ENCODE measurements at regions not wholly inside any gene's neighbourhood (a gene's known extent, or its start where the extent isn't known, plus 50 kb on each side); places are given as distances from the start of the nearest gene placed in this dataset.

DNA sequence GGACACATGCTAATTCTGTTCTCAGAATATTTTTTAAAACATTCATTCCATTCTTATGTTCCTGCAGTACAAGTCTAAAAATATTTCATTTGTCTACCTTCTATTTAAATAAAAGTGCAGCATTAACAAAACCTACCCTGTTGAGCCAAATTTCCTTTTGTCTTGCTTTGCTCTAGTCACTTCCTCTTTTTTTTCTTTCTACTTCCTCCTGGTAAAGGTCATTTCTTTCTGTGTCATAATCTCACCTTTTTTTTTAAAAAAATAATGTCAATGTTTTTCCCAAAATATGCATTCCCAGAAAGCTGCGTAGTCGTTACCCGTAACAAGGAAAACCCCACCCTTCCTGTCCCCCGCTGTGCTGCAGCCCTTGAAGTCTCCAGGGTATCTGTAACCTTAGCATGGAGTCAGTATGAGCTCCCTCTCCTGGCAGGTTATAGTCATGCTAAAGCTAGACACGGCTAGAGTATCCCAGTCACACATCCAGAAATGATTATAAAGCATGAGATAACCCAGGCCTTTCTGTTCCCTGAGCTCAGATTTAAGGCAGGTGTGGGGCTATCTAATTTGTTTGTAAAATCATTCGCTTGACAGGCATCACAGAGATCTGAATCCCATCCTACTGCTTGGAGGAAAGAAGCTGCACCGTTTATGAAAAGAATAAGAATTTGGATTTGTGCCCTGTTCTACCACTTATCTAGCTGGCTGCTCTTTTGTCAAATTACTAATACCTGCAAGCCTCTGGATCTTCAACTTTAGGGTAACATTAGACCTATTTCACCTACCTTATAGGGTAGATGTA is 51.1 kb upstream of the EED start:
- peak overlapping the region; percentile 10 for H3K4me3 ChIP-seq (ENCODE audit: low read depth, low read length)

DNA sequence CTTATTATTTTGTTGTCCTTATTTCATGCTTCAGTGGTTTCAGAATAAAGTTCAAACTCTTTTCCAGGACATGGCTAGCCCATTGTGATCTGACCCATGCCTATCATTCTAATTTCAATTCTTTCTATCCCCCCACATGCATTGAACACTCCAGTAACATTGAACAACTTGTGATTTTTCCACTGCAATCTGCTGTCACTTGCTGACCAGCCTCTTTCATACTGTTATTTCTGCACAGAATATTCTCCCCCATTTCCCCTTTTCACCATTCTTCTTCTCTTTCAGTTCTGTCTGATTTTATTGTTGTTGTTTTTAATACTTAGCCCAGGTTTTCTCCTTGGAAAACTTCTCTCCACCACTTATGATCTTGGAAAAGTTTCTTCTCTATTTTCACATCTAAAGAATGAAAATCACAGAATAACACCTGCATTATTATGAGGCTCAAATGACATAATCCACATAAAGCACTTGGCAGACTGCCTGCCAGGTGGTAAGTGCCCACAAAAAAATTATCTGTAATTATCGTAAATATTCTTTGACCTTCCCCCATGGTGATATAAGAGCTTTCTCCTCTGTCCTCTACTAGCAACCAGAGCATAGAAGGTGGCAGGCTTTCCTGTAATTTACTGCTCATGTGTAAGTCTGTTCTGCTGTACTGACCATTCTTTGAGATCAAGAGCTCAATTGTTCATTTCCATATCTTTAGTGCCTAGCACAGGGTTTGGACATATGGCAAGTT is 51.9 kb upstream of the EED start:
- no peak for DNase-seq (ENCODE audit: low read depth)
- H3K4me3 ChIP-seq (ENCODE audit: low read depth, low read length) = no peak overlapping the region

More for the DNA sequence above, 51.1 kb upstream of the EED start:
- DNase-seq (ENCODE audit: low read depth) = peak; percentile 38

DNA sequence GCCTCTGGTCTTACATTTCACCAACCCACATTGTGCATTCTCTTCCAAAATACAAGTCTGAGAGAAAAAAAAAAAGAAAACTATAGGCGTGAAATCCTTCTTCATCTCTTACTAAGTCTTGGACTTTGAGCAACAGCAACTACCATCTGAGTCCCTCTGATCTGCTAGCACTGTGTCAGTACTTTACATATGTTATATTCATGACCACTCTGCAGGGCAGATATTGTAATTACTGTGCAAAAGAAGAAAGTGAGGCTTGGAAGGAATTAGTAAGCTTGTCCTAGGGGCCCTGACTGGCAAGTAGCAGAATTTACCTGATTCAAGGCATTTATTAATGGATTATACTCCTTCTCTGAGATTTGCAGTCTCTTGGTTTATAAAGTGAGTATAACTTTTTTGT is 52.7 kb upstream of the EED start:
- H3K4me3 ChIP-seq (ENCODE audit: low read depth, low read length) = no peak overlapping the region
- no peak for DNase-seq (ENCODE audit: low read depth)

DNA sequence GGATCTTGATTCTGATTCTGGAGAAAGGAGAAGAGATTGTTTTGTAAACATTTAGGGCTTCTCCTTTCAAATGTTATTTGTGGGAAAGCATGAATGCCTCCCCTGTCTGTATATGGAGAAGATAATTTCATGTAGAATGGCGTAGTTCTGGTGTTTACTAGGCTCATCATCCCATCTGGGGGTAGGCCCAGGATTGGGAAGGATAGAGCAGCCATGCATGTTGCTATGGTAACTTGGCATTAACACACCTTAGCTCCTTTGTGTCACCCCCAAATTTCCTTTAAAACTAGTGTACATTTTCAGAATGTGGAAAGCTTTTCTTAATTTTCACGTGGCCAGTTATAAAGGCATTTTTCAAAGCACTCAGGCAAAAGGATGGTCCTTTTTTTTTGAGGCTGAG is 57.5 kb upstream of the EED start:
- no peak for DNase-seq (ENCODE audit: low read depth)
- no peak overlapping the region for H3K4me3 ChIP-seq (ENCODE audit: low read depth, low read length)

DNA sequence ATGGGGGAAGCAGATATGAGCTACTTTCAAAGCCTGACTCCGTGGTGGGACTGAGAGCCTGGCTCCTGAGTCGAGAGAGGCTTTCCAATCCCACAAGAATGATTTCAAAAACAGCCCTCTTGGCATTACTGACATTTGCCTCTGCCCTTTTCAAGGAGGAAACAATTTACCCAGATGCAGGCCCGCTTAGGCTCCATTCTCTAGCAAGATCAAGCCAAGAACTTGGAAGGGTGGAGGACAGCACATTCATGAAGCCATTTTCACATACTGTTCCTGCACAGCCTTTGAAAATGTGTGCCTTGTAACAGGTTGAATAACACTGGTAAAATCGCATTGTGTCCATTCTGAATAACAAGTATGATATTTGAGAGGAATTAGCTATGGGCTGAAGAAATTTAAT is 58.2 kb upstream of the EED start:
- H3K4me3 ChIP-seq (ENCODE audit: low read depth, low read length) = no peak overlapping the region
- DNase-seq (ENCODE audit: low read depth) = no peak

DNA sequence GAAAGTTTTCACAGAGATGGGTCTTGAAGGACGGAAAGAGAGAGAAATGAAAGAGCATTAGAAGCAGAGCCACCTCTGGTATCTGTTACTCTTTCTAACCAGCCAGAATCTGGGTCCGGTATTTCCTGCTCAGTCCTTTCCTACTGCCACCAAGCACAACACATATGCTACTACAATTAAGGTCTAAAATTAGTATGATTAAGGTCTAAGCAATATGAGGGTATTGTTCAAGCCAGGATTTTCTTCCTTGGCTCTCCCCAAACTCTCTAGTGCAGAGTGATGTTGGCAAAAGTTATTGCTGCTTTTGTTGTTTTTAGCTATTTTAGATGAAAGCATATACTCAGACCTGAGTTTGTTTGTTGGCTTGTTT is 59.2 kb upstream of the EED start:
- DNase-seq (ENCODE audit: low read depth) = no peak
- H3K4me3 ChIP-seq (ENCODE audit: low read depth, low read length) = no peak overlapping the region

- no peak overlapping the region for H3K4me3 ChIP-seq (ENCODE audit: low read depth, low read length)
- DNase-seq (ENCODE audit: low read depth) = no peak
Observed at GRCh38 chr11:86184728-86185380, 59.7 kb upstream of the EED start.

DNA sequence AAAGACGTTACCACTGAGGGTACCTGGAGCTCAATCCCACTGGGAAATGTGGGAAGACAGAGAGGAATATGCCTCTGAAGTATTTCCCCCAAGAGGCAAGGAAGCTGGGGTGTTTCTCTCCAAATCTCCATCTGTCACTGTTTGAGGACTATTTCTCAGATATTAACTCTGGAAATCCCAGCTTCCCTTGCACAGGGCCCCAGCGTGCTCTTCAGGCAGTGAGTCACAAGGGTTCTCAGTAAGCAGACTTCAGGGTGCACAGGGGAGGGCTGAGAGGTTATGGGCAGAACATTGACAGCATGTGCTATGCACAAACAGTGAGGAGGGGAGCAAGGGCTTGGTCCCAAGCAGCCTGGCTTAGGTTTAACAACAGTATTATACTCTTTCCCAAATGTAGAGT is 60.9 kb upstream of the EED start:
- DNase-seq (ENCODE audit: low read depth) = peak; percentile 65
- H3K4me3 ChIP-seq (ENCODE audit: low read depth, low read length) = no peak overlapping the region

DNA sequence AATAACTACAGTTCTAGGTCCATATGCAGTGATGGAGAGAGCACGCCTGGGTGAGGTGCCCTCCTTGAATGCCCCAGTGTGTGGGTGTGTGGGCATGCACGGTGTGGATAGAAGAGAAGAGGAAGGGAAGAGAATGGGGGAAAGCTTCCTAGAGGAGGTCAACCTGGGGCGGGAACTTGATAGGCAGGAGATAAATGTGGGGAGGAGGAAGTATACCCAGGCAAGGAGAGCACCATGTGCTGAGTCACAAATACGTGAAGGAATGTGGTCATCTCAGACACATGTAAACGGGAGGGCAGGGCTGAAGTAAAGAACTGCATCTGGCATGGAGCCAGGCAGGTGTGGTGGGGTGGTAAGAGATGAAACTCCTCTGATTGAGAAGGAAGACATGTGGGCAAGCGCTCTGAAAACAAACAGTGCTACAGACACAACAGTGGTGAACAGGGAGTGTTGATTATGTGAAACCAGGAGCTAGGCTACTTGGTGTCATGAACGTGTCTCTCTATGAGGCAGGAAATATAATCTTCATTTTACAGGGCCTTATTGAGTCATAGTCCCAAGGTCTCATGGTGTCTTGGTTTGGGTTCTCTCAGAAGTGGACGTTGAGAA is 61.5 kb upstream of the EED start:
- DNase-seq (ENCODE audit: low read depth) = no peak
- H3K4me3 ChIP-seq (ENCODE audit: low read depth, low read length) = no peak overlapping the region

- no peak for DNase-seq (ENCODE audit: low read depth)
- H3K4me3 ChIP-seq (ENCODE audit: low read depth, low read length) = no peak overlapping the region
Observed at GRCh38 chr11:86181379-86181778, 63.2 kb upstream of the EED start.

GRCh38 chr11:86180851-86181250 is 63.7 kb upstream of the EED start:
- H3K4me3 ChIP-seq (ENCODE audit: low read depth, low read length) = no peak overlapping the region
- DNase-seq (ENCODE audit: low read depth) = no peak

- no peak overlapping the region for H3K4me3 ChIP-seq (ENCODE audit: low read depth, low read length)
- no peak for DNase-seq (ENCODE audit: low read depth)
Observed at GRCh38 chr11:86180423-86180822, 64.1 kb upstream of the EED start.

DNA sequence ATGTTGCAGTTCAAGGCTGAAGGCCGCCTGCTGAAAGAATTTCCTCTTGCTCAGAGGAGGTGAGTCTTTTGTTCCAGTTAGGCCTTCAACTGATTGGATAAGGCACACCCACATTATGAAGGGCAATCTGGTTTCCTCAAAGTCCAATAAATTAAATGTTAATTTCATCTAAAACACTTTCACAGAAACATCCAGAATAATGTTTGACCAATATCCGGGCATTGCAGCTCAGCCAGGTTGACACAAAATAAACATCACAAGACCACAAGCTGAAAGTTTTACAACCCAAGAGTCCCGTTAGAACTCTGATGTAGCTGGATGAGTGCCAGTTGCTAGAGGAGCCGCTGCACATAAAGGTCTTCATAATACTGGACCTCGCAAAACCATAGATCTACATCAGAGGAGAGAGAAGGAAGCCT is 64.9 kb upstream of the EED start:
- DNase-seq (ENCODE audit: low read depth) = no peak
- no peak overlapping the region for H3K4me3 ChIP-seq (ENCODE audit: low read depth, low read length)

DNA sequence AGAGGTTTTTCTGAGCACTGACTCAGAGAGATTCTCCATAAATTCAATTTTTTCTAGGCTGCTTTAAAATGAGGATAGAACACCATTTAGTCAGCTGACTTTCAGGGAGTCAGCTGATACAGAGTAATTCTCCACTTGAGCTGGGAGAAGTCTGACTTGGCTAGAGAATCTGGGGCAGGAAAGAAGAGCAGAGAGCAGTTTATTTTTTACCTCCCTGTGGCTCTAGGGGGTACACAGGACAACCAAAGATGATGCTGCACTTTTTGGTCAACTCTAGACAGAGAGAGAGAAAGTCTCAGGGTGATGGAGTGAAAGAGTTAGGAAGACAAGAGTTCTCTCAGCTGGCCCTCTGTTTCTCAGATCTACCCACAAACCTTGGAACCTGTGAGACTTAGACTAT is 67.3 kb upstream of the EED start:
- DNase-seq (ENCODE audit: low read depth) = no peak
- H3K4me3 ChIP-seq (ENCODE audit: low read depth, low read length) = no peak overlapping the region

GRCh38 chr11:86176165-86176884 is 68.2 kb upstream of the EED start:
- DNase-seq (ENCODE audit: low read depth) = no peak
- no peak overlapping the region for H3K4me3 ChIP-seq (ENCODE audit: low read depth, low read length)

DNA sequence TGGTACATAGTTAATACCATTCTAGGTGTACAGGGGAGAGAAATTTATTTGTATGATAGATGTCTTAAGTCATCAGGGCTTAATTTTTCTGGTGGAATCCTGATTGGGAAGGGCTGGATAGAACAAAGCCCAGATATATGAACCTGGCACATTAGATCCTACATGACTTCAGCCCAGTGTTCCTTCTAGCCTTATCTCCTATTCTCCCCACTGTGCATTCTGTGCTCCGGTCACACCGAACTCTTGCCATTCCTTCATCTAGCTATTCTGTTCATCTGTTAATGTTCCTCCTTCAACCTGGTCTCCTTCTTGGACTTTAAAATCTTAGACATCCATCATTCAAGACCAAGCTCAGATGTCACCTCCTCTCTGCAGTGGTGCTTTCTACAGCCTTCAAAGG is 68.9 kb upstream of the EED start:
- no peak overlapping the region for H3K4me3 ChIP-seq (ENCODE audit: low read depth, low read length)
- DNase-seq (ENCODE audit: low read depth) = no peak

GRCh38 chr11:86175191-86175590 is 69.4 kb upstream of the EED start:
- no peak overlapping the region for H3K4me3 ChIP-seq (ENCODE audit: low read depth, low read length)
- DNase-seq (ENCODE audit: low read depth) = no peak

DNA sequence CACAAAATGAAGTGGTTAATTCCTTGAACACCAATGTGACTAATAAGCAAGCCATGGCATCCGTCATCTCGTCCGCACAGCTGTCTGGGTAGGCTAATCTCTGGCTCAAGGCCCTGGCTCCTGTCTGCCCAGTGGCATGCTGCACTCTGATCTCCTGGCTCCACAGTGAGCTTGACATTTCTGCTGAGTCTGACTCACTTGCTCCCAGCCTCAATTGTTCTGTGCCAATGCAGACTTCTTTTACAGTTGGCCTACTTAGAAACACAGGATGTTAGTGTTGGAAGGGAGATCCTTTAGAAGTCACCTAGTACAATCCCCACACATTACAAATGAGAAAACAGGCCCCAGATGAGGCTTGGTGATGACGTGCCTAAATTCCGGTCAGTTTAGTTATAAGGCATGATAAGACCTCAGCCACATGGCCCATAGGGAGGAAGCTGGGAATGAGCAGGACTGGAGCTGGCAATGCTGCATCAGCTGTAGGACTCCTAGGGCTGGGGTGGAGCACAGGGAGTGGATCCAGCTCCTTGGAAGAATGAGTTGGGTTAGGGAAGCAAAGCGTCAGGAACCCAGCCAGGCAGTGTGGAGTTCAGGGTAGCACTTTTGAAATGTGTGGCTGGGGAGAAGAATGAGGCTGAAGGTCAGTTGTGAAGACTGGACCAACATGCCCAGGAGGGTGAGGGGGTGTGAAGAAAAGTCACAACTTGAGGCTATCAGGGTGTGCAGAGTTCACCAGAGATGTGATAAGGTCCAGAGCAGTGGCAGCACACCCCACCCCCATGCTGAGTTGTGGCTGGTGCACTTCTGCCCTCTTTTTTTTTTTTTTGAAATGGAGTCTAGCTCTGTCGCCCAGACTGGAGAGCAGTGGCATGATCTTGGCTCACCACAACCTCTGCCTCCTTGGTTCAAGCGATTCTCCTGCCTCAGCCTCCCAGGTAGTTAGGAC is 70.2 kb upstream of the EED start:
- DNase-seq (ENCODE audit: low read depth) = peak; percentile 99
- H3K4me3 ChIP-seq (ENCODE audit: low read depth, low read length) = no peak overlapping the region

- DNase-seq (ENCODE audit: low read depth) = no peak
- H3K4me3 ChIP-seq (ENCODE audit: low read depth, low read length) = no peak overlapping the region
Observed at GRCh38 chr11:86172894-86173293, 71.7 kb upstream of the EED start.

All from skeletal muscle cell (primary cell).